Ovary (tissue), 3 donors: ENCODE measurements at regions not wholly inside any gene's neighbourhood (a gene's known extent, or its start where the extent isn't known, plus 50 kb on each side); places are given as distances from the start of the nearest gene placed in this dataset.

ENCODE experiments used
- EP300 ChIP-seq: sonication (generic); formaldehyde crosslinking; IDR thresholded peaks from one replicate; pipeline ENCODE4 v1.6.1; 2017; ENCODE audit warnings: antibody characterized with exemption
- POLR2A ChIP-seq: fragments of 450-650 bp; IDR thresholded peaks from one replicate; pipeline ENCODE4 v1.6.1; 2017; ENCODE audit warnings: antibody characterized with exemption, mild to moderate bottlenecking, moderate library complexity
- TF ChIP-seq, protein P1 (sequence below), 3 donors: fragments of 450-650 bp in 2 of 3; fragments of 200-600 bp in 1 of 3; IDR thresholded peaks; one replicate each; pipeline versions ENCODE4 v1.5.1 to v1.8.0; 2016 to 2022; ENCODE audit warnings: antibody characterized with exemption in 3 of 3, mild to moderate bottlenecking in 1 of 3
- donor health status: DM: no; HTN: no; CAD: no.

DNA sequence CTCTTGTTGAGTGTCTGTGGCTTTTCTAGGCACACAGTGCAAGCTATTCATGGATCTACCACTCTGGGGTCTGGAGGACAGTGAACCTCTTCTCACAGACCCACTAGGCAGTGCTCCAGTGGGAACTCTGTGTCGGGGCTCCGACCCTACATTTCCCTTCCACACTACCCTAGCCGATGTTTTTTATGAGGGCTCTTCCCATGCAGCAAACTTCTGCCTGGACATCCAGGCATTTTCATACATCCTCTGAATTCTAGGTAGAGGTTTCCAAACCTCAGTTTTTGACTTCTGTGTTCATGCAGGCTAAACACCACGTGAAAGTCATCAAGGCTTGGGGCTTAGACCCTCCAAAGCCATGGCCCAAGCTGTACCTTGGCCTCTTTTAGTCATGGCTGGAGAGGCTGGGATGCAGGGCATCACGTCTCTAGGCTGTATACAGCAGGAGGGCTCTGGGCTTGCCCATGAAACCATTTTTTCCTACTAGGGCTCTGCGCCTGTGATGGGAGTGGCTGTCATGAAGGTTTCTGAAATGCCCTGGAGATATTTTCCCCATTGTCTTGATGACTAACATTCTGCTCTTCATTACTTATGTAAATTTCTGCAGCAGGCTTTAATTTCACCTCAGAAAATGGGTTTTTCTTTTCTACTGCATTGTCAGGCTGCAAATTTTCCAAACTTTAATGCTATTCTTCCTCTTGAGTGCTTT lies 249.8 kb upstream of the CPEB2 start:
- TF ChIP-seq, protein P1, sequence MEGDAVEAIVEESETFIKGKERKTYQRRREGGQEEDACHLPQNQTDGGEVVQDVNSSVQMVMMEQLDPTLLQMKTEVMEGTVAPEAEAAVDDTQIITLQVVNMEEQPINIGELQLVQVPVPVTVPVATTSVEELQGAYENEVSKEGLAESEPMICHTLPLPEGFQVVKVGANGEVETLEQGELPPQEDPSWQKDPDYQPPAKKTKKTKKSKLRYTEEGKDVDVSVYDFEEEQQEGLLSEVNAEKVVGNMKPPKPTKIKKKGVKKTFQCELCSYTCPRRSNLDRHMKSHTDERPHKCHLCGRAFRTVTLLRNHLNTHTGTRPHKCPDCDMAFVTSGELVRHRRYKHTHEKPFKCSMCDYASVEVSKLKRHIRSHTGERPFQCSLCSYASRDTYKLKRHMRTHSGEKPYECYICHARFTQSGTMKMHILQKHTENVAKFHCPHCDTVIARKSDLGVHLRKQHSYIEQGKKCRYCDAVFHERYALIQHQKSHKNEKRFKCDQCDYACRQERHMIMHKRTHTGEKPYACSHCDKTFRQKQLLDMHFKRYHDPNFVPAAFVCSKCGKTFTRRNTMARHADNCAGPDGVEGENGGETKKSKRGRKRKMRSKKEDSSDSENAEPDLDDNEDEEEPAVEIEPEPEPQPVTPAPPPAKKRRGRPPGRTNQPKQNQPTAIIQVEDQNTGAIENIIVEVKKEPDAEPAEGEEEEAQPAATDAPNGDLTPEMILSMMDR (IDR thresholded peaks at IDR 0.05), result no peak
- TF ChIP-seq POLR2A (no peak), EP300 (no peak)
